ENCODE measurements at regions not wholly inside any gene's neighbourhood (a gene's known extent, or its start where the extent isn't known, plus 50 kb on each side); places are given as distances from the start of the nearest gene placed in this dataset.

- Histone ChIP-seq H3K4me1 (no peaks in the 10 kb centered on the region), H3K27ac (no peak overlapping the region), H3K27me3 (replicated peaks in 1 of 7) (no peaks in the 10 kb centered on the region), H3K4me3 (no peak overlapping the region), H3K9me3 (no peaks in the 10 kb centered on the region), H3K36me3 (no peaks in the 10 kb centered on the region)
- TF ChIP-seq CTCF (IDR thresholded peaks at IDR 0.05 in 8 of 11, conservative IDR thresholded peaks at IDR 0.05 in 3 of 11) (no peak), POLR2A (IDR thresholded peaks at IDR 0.05) (no peak), POLR2AphosphoS5 (IDR thresholded peaks at IDR 0.05) (no peak)
- no peak for DNase-seq
- 70 to 83% (median 73%) methylated on average over 3 of the region's 3 CpGs for WGBS, 5 donors
- intact Hi-C loops (cut with DNase I; ENCODE audit: low total_unique reads) = no loop called here
Observed at GRCh38 chr3:74059301-74059922, 434.7 kb upstream of the PDZRN3 start.

GRCh38 chr3:74057169-74057568 lies 432.4 kb upstream of the PDZRN3 start:
- TF ChIP-seq POLR2A (IDR thresholded peaks at IDR 0.05) (no peak), CTCF (IDR thresholded peaks at IDR 0.05 in 8 of 11, conservative IDR thresholded peaks at IDR 0.05 in 3 of 11) (no peak), POLR2AphosphoS5 (IDR thresholded peaks at IDR 0.05) (no peak)
- no peaks in the 10 kb centered on the region for H3K36me3 ChIP-seq
- H3K27ac ChIP-seq = no peak overlapping the region
- no peaks in the 10 kb centered on the region for H3K4me1 ChIP-seq
- H3K9me3 ChIP-seq = no peaks in the 10 kb centered on the region
- H3K4me3 ChIP-seq = no peak overlapping the region
- intact Hi-C loops (cut with DNase I; ENCODE audit: low total_unique reads) = no loop called here
- 27 to 62% (median 49%) methylated on average over 1 of the region's 1 CpG for WGBS, 5 donors
- no peaks in the 10 kb centered on the region for H3K27me3 ChIP-seq (replicated peaks in 1 of 7)
- no peak for DNase-seq

- intact Hi-C loops (cut with DNase I; ENCODE audit: low total_unique reads) = no loop called here
- DNase-seq = no peak
- TF ChIP-seq POLR2AphosphoS5 (IDR thresholded peaks at IDR 0.05) (no peak), POLR2A (IDR thresholded peaks at IDR 0.05) (no peak), CTCF (IDR thresholded peaks at IDR 0.05 in 8 of 11, conservative IDR thresholded peaks at IDR 0.05 in 3 of 11) (no peak)
- H3K4me1 ChIP-seq = no peaks in the 10 kb centered on the region
- H3K4me3 ChIP-seq = no peak overlapping the region
- no peaks in the 10 kb centered on the region for H3K27me3 ChIP-seq (replicated peaks in 1 of 7)
- H3K27ac ChIP-seq = no peak overlapping the region
- H3K36me3 ChIP-seq = no peaks in the 10 kb centered on the region
- 45 to 73% (median 57%) methylated on average over 3 of the region's 3 CpGs for WGBS, 5 donors
- H3K9me3 ChIP-seq = peaks cover 0 to 4% (median 0%) of the 10 kb centered on the region in 8 donors
Observed at GRCh38 chr3:74055061-74055460, 430.3 kb upstream of the PDZRN3 start.

GRCh38 chr3:74054566-74054965 lies 429.8 kb upstream of the PDZRN3 start:
- Histone ChIP-seq H3K4me3 (no peak overlapping the region), H3K4me1 (no peaks in the 10 kb centered on the region), H3K36me3 (no peaks in the 10 kb centered on the region), H3K27ac (no peak overlapping the region), H3K9me3 (peaks cover 0 to 4% (median 0%) of the 10 kb centered on the region in 8 donors), H3K27me3 (replicated peaks in 1 of 7) (no peaks in the 10 kb centered on the region)
- TF ChIP-seq POLR2A (IDR thresholded peaks at IDR 0.05) = no peak
- TF ChIP-seq CTCF (IDR thresholded peaks at IDR 0.05 in 8 of 11, conservative IDR thresholded peaks at IDR 0.05 in 3 of 11) = no peak
- no peak for TF ChIP-seq POLR2AphosphoS5 (IDR thresholded peaks at IDR 0.05)
- DNase-seq = no peak
- intact Hi-C loops (cut with DNase I; ENCODE audit: low total_unique reads) = no loop called here
